Glutamatergic neuron (in vitro differentiated cells): ENCODE measurements at regions not wholly inside any gene's neighbourhood (a gene's known extent, or its start where the extent isn't known, plus 50 kb on each side); places are given as distances from the start of the nearest gene placed in this dataset.
"Not testable (repeated sequence)": the region's sequence is repeated elsewhere in the genome, so short reads cannot be mapped to it uniquely, and the experiment has no call there.

ENCODE experiments used
- DNase-seq: peaks from one replicate; pipeline ENCODE4 v3.0.0; 2022
- H3K27ac Mint-ChIP-seq: one replicate; pipeline ENCODE4 v1.8.0; 2020; ENCODE audit warnings: mild to moderate bottlenecking, mixed read lengths, inconsistent platforms; ENCODE audit not compliant: unreplicated experiment
- H3K27me3 Mint-ChIP-seq: one replicate; pipeline ENCODE4 v1.8.0; 2020; ENCODE audit warnings: mild to moderate bottlenecking, moderate library complexity, mixed read lengths, inconsistent platforms; ENCODE audit not compliant: unreplicated experiment
- H3K36me3 Mint-ChIP-seq: one replicate; pipeline ENCODE4 v1.8.0; 2020; ENCODE audit warnings: mild to moderate bottlenecking, mixed read lengths, inconsistent platforms; ENCODE audit not compliant: unreplicated experiment
- H3K4me1 Mint-ChIP-seq: one replicate; pipeline ENCODE4 v1.8.0; 2020; ENCODE audit warnings: mild to moderate bottlenecking, low read depth, mixed read lengths, inconsistent platforms; ENCODE audit not compliant: unreplicated experiment
- H3K4me3 Mint-ChIP-seq: one replicate; pipeline ENCODE4 v1.8.0; 2020; ENCODE audit warnings: mild to moderate bottlenecking, mixed read lengths, inconsistent platforms; ENCODE audit not compliant: unreplicated experiment
- H3K9me3 Mint-ChIP-seq: one replicate; pipeline ENCODE4 v1.8.0; 2020; ENCODE audit warnings: mild to moderate bottlenecking, moderate library complexity, mixed read lengths, inconsistent platforms; ENCODE audit not compliant: unreplicated experiment
- CTCF ChIP-seq: fragments of 200-600 bp; sonication (generic); IDR thresholded peaks from one replicate; pipeline ENCODE4 v1.5.0; 2021; ENCODE audit not compliant: partially characterized antibody, unreplicated experiment

- no peak for TF ChIP-seq CTCF
- no peaks in the 10 kb centered on the region for H3K4me1 Mint-ChIP-seq
- peaks cover 2% of the 10 kb centered on the region for H3K27me3 Mint-ChIP-seq
- no peaks in the 10 kb centered on the region for H3K36me3 Mint-ChIP-seq
- DNase-seq = no peak
- no peak overlapping the region for H3K27ac Mint-ChIP-seq
- H3K4me3 Mint-ChIP-seq = no peak overlapping the region
- H3K9me3 Mint-ChIP-seq = no peaks in the 10 kb centered on the region
Measured at GRCh38 chr4:12375805-12376204, 947.1 kb upstream of the HS3ST1 start.

GRCh38 chr4:12365869-12366268, 937.2 kb upstream of the HS3ST1 start:
- not testable (repeated sequence) for H3K27ac Mint-ChIP-seq, H3K4me3 Mint-ChIP-seq, H3K9me3 Mint-ChIP-seq, H3K27me3 Mint-ChIP-seq, DNase-seq, H3K4me1 Mint-ChIP-seq, H3K36me3 Mint-ChIP-seq

GRCh38 chr4:12360391-12360790, 931.7 kb upstream of the HS3ST1 start:
- no peaks in the 10 kb centered on the region for H3K4me1 Mint-ChIP-seq
- no peaks in the 10 kb centered on the region for H3K36me3 Mint-ChIP-seq
- no peak for TF ChIP-seq CTCF

GRCh38 chr4:12359420-12359819, 930.7 kb upstream of the HS3ST1 start:
- no peak for TF ChIP-seq CTCF
- no peaks in the 10 kb centered on the region for H3K36me3 Mint-ChIP-seq
- DNase-seq = no peak
- H3K27me3 Mint-ChIP-seq = no peaks in the 10 kb centered on the region
- H3K4me1 Mint-ChIP-seq = no peaks in the 10 kb centered on the region
- H3K27ac Mint-ChIP-seq = no peak overlapping the region
- H3K9me3 Mint-ChIP-seq = no peaks in the 10 kb centered on the region
- H3K4me3 Mint-ChIP-seq = no peak overlapping the region

More at GRCh38 chr4:12360391-12360790, 931.7 kb upstream of the HS3ST1 start:
- Mint-ChIP-seq H3K27me3 (peaks cover 2% of the 10 kb centered on the region), H3K9me3 (peaks cover 7% of the 10 kb centered on the region), H3K4me3 (no peak overlapping the region), H3K27ac (no peak overlapping the region)
- no peak for DNase-seq

- H3K36me3 Mint-ChIP-seq, H3K27me3 Mint-ChIP-seq, H3K4me3 Mint-ChIP-seq, DNase-seq, H3K27ac Mint-ChIP-seq, H3K4me1 Mint-ChIP-seq, H3K9me3 Mint-ChIP-seq: not testable (repeated sequence)
Measured at GRCh38 chr4:12333083-12333482, 904.4 kb upstream of the HS3ST1 start.

GRCh38 chr4:12324965-12325364, 896.3 kb upstream of the HS3ST1 start:
- Mint-ChIP-seq H3K4me1 (no peaks in the 10 kb centered on the region), H3K27me3 (no peaks in the 10 kb centered on the region), H3K36me3 (no peaks in the 10 kb centered on the region), H3K27ac (no peak overlapping the region), H3K9me3 (no peaks in the 10 kb centered on the region), H3K4me3 (no peak overlapping the region)
- no peak for TF ChIP-seq CTCF
- DNase-seq = no peak
